ENCODE measurements at regions not wholly inside any gene's neighbourhood (a gene's known extent, or its start where the extent isn't known, plus 50 kb on each side); places are given as distances from the start of the nearest gene placed in this dataset.

DNA sequence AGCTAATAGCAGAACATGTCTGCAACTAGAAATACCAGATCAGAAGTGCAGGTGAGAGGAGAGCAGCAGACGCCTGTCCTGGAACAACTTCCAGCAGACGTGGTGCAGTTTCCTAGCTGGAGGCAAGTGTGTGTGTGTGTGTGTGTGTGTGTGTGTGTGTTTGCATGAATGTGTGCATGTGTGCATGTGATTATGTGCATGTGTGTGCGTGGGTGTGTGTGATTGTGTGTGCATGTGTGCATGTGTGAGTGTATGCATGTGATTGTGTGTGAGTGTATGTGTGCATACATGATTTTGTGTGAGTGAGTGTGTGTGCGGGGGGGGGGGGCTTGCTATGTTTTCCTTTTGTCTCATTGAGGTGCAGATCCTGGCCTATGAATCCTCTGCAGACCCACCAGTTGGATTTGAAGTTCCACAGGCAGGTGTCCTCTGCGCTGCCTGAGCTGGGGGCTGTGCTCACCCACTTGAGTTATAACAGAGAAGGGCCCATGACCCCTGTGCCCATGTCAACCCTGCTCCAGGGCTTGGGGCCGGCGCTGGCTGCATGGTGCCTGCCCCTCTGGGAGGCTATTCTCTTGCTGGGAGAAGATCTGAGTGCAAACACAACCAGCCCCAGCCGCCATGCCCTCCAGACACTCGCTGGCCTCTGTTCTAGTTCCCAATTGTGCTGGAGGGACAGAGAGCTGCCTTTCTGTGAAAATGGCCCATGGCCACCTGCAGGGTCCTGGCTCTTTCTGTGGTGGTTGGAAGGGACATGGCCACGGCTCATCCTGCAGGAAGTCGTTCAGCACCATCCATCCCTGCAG, 821.3 kb downstream of the BRD1 start:
- no peak for ATAC-seq
- Histone ChIP-seq H3K9me3 (ENCODE audit: control insufficient read depth, insufficient read depth, low read depth, low read length) (no peaks in the 10 kb centered on the region), H3K27ac (ENCODE audit: low read length) (no peak overlapping the region), H3K4me3 (ENCODE audit: low read depth in 2 of 2, low read length in 2 of 2) (no peak overlapping the region), H3K36me3 (ENCODE audit: control insufficient read depth, insufficient read depth, low read length) (no peaks in the 10 kb centered on the region), H3K4me1 (ENCODE audit: control insufficient read depth, insufficient read depth, low read length) (no peaks in the 10 kb centered on the region), H3K27me3 (ENCODE audit: control insufficient read depth, insufficient read depth, low read length) (no peaks in the 10 kb centered on the region)
- ChIA-PET POLR2A (no interaction called here), CTCF (no interaction called here)
- intact Hi-C loops (cut with micrococcal nuclease; ENCODE audit: unreplicated experiment) (no loop called here), in situ Hi-C loops (cut with HindIII; ENCODE audit: low pct_unique_long_range_greater_than_20kb, low sequenced_read_pairs) (no loop called here)
- no TSS peak for BruUV-seq (replicated peaks)
- TF ChIP-seq, protein P1, sequence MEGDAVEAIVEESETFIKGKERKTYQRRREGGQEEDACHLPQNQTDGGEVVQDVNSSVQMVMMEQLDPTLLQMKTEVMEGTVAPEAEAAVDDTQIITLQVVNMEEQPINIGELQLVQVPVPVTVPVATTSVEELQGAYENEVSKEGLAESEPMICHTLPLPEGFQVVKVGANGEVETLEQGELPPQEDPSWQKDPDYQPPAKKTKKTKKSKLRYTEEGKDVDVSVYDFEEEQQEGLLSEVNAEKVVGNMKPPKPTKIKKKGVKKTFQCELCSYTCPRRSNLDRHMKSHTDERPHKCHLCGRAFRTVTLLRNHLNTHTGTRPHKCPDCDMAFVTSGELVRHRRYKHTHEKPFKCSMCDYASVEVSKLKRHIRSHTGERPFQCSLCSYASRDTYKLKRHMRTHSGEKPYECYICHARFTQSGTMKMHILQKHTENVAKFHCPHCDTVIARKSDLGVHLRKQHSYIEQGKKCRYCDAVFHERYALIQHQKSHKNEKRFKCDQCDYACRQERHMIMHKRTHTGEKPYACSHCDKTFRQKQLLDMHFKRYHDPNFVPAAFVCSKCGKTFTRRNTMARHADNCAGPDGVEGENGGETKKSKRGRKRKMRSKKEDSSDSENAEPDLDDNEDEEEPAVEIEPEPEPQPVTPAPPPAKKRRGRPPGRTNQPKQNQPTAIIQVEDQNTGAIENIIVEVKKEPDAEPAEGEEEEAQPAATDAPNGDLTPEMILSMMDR (IDR thresholded peaks at IDR 0.05), result no peak
- TF ChIP-seq TCF7L2 (IDR thresholded peaks at IDR 0.05; ENCODE audit: low read depth, low read length) (no peak), POLR2AphosphoS5 (IDR thresholded peaks at IDR 0.05; ENCODE audit: low read depth, low read length) (no peak), SIN3A (IDR thresholded peaks at IDR 0.05; ENCODE audit: borderline replicate concordance, insufficient read depth, low read depth, low read length) (no peak)
- TF ChIP-seq, protein P2, sequence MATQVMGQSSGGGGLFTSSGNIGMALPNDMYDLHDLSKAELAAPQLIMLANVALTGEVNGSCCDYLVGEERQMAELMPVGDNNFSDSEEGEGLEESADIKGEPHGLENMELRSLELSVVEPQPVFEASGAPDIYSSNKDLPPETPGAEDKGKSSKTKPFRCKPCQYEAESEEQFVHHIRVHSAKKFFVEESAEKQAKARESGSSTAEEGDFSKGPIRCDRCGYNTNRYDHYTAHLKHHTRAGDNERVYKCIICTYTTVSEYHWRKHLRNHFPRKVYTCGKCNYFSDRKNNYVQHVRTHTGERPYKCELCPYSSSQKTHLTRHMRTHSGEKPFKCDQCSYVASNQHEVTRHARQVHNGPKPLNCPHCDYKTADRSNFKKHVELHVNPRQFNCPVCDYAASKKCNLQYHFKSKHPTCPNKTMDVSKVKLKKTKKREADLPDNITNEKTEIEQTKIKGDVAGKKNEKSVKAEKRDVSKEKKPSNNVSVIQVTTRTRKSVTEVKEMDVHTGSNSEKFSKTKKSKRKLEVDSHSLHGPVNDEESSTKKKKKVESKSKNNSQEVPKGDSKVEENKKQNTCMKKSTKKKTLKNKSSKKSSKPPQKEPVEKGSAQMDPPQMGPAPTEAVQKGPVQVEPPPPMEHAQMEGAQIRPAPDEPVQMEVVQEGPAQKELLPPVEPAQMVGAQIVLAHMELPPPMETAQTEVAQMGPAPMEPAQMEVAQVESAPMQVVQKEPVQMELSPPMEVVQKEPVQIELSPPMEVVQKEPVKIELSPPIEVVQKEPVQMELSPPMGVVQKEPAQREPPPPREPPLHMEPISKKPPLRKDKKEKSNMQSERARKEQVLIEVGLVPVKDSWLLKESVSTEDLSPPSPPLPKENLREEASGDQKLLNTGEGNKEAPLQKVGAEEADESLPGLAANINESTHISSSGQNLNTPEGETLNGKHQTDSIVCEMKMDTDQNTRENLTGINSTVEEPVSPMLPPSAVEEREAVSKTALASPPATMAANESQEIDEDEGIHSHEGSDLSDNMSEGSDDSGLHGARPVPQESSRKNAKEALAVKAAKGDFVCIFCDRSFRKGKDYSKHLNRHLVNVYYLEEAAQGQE (IDR thresholded peaks at IDR 0.05; ENCODE audit: insufficient read depth in 1 of 2, low read depth in 2 of 2, low read length in 1 of 2), result no peak
- no peak for DNase-seq (ENCODE audit: low read depth, low spot score)

DNA sequence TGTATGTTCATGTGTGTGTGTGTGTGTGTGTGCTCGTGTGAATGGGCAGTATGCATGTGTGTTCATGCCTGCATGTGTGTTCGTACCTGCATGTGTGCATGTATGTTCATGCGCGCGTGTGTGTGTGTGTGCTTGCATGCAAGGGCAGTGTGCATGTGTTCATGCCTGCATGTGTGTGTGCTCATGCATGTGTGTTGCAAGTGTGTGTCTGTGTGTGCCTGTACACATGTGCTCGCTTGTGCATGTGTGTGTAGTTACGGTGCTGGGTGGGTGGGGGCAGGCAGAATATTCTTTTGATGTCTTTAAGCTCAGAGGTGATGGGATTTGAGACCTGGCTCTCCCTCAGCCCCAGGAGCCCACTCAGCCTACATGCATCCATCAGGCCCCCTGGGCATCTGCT, 822.1 kb downstream of the BRD1 start:
- Histone ChIP-seq H3K36me3 (ENCODE audit: control insufficient read depth, insufficient read depth, low read length) (no peaks in the 10 kb centered on the region), H3K27ac (ENCODE audit: low read length) (no peak overlapping the region), H3K27me3 (ENCODE audit: control insufficient read depth, insufficient read depth, low read length) (peaks cover under 1% of the 10 kb centered on the region; the same call in 1 of the 2 replicates), H3K9me3 (ENCODE audit: control insufficient read depth, insufficient read depth, low read depth, low read length) (no peaks in the 10 kb centered on the region), H3K4me3 (ENCODE audit: low read depth in 2 of 2, low read length in 2 of 2) (no peak overlapping the region), H3K4me1 (ENCODE audit: control insufficient read depth, insufficient read depth, low read length) (no peaks in the 10 kb centered on the region)
- TF ChIP-seq TCF7L2 (IDR thresholded peaks at IDR 0.05; ENCODE audit: low read depth, low read length) (no peak), SIN3A (IDR thresholded peaks at IDR 0.05; ENCODE audit: borderline replicate concordance, insufficient read depth, low read depth, low read length) (no peak), POLR2AphosphoS5 (IDR thresholded peaks at IDR 0.05; ENCODE audit: low read depth, low read length) (no peak)
- TF ChIP-seq, protein P1 (IDR thresholded peaks at IDR 0.05), result no peak
- TF ChIP-seq, protein P2 (IDR thresholded peaks at IDR 0.05; ENCODE audit: insufficient read depth in 1 of 2, low read depth in 2 of 2, low read length in 1 of 2), result no peak
- intact Hi-C loops (cut with micrococcal nuclease; ENCODE audit: unreplicated experiment), result no loop called here
- ATAC-seq, result no peak
- no TSS peak for BruUV-seq (replicated peaks)
- no peak for DNase-seq (ENCODE audit: low read depth, low spot score)
- CTCF ChIA-PET, result no interaction called here
- in situ Hi-C loops (cut with HindIII; ENCODE audit: low pct_unique_long_range_greater_than_20kb, low sequenced_read_pairs), result no loop called here
- POLR2A ChIA-PET, result no interaction called here

All from Panc1 (cell line).